Activated T-helper 2 cell treated with anti-CD3 and anti-CD28 coated beads, Interferon-gamma antibody, Interleukin-2, Interleukin-4, amounts not matched to agents 10 μg/mL and 5 μg/mL and 100 μg/mL, durations not matched to agents 14 hours and 24 hours and 36 hours (primary cell): ENCODE measurements at regions not wholly inside any gene's neighbourhood (a gene's known extent, or its start where the extent isn't known, plus 50 kb on each side); places are given as distances from the start of the nearest gene placed in this dataset.

Source experiments
- DNase-seq: peaks from one replicate; pipeline ENCODE4 v3.0.0; 2021; ENCODE audit warnings: low spot score
- H3K27ac Mint-ChIP-seq: one replicate; pipeline ENCODE4 v1.8.0; 2021; ENCODE audit warnings: mixed read lengths
- H3K27me3 Mint-ChIP-seq: one replicate; pipeline ENCODE4 v1.8.0; 2021; ENCODE audit warnings: low read depth, mixed read lengths
- H3K36me3 Mint-ChIP-seq: one replicate; pipeline ENCODE4 v1.8.0; 2021; ENCODE audit warnings: low read depth, mixed read lengths
- H3K4me1 Mint-ChIP-seq: one replicate; pipeline ENCODE4 v1.8.0; 2021; ENCODE audit warnings: low read depth, mixed read lengths
- H3K4me3 Mint-ChIP-seq: one replicate; pipeline ENCODE4 v1.8.0; 2021; ENCODE audit warnings: low read depth, mild to moderate bottlenecking, moderate library complexity, mixed read lengths
- H3K9me3 Mint-ChIP-seq: one replicate; pipeline ENCODE4 v1.8.0; 2021; ENCODE audit warnings: mixed read lengths
- intact Hi-C: fragments of 100-400 bp; cut with micrococcal nuclease; formaldehyde crosslinking; loops from one replicate; pipeline ENCODE4 v1.15.1; 2023

DNA sequence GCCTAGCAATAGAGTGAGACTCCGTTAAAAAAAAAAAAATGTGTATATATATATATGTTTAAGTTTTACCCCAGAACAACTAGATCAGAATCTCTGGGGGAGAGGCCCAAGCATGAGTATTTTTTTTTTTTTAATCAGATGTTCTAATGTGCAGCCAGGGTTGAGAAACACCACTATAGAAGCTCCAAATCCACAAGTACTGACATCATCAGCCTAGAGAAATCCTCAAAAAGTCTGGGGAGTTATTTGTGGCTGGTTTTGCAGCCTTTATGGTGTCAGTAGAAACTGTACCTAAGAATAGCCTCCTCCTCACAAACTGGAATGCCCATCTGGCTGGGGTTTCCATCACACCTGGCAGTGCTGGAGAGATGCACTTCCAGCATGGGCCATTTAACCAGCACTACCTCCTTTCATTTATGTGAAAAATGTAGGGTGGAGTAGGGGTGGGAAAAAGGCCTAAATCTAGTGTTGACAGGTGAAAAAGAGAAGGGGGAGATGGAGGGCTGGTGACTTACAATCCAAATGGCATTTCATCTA, 93.5 kb downstream of the CBLL2 start:
- no peak overlapping the region for H3K27ac Mint-ChIP-seq
- intact Hi-C loops, result no loop called here

DNA sequence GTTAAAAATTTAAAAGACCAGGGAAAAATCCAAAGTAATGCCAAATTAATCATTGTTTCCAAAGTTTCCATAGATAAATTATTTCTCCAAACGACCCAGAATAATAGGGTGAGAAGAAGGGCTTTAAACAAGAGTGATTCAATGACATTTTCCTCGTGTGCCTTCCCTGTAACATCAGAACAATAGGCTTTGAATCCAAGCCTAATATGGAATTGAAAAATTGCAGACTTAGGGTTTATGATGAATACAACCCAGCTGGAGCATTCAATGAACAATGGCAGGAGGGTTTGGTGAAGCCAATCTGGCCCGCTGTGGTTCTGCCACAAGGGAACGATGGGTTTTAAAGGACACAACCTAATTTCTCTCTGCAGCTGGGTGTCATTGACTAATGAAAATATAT, 94.2 kb downstream of the CBLL2 start:
- H3K9me3 Mint-ChIP-seq, result no peaks in the 10 kb centered on the region
- no peaks in the 10 kb centered on the region for H3K36me3 Mint-ChIP-seq
- no peak overlapping the region for H3K4me3 Mint-ChIP-seq
- no peak overlapping the region for H3K27ac Mint-ChIP-seq
- H3K27me3 Mint-ChIP-seq, result no peaks in the 10 kb centered on the region
- DNase-seq, result no peak
- intact Hi-C loops, result no loop called here
- no peaks in the 10 kb centered on the region for H3K4me1 Mint-ChIP-seq

More for the DNA sequence above, 93.5 kb downstream of the CBLL2 start:
- Mint-ChIP-seq H3K27me3 (no peaks in the 10 kb centered on the region), H3K9me3 (no peaks in the 10 kb centered on the region), H3K4me3 (no peak overlapping the region), H3K4me1 (no peaks in the 10 kb centered on the region), H3K36me3 (no peaks in the 10 kb centered on the region)
- DNase-seq, result no peak

DNA sequence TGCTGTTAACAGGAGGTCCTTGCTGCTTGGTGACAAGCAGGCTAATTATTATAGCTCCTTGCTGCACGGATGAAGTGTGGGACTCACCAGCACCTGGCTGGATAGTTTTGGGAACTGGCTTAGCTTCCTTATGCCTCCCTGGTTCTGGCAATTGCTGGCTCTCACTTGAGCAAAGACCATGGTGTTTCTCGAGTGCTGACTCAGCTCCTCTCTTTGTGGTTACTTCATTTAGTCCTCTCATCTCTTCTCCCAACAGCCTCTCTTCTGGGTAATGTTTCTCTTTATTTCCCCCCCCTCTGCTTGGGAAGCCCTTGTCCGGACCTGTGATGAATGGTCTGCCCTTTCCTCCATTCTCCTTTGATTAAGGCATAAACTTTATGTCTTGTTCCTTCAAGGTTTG, 100.4 kb downstream of the CBLL2 start:
- no peaks in the 10 kb centered on the region for H3K36me3 Mint-ChIP-seq
- H3K9me3 Mint-ChIP-seq, result no peaks in the 10 kb centered on the region
- no peak overlapping the region for H3K27ac Mint-ChIP-seq
- H3K27me3 Mint-ChIP-seq, result no peaks in the 10 kb centered on the region
- H3K4me3 Mint-ChIP-seq, result no peak overlapping the region
- H3K4me1 Mint-ChIP-seq, result no peaks in the 10 kb centered on the region
- no peak for DNase-seq
- intact Hi-C loops, result no loop called here

DNA sequence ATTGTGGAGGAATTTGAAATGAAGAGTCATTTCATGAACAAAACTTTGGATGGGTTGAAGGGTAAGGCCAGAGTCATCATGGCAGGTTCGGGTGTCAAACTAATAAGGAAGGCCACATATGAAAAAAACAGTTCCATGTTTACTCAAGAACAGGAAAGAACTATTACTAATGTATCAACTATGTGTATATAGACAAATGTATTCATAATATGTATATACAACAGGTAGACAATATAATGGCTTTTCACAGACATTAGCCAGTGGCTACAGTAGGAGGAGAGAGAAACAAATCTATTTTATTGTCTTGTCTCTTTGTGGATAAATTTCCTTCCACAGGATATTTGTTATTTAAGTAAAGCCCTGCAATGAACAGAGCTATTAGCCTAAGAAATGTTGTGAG, 101.1 kb downstream of the CBLL2 start:
- Mint-ChIP-seq H3K9me3 (no peaks in the 10 kb centered on the region), H3K27ac (no peak overlapping the region), H3K36me3 (no peaks in the 10 kb centered on the region), H3K4me3 (no peak overlapping the region), H3K4me1 (no peaks in the 10 kb centered on the region), H3K27me3 (no peaks in the 10 kb centered on the region)
- intact Hi-C loops, result no loop called here
- no peak for DNase-seq

DNA sequence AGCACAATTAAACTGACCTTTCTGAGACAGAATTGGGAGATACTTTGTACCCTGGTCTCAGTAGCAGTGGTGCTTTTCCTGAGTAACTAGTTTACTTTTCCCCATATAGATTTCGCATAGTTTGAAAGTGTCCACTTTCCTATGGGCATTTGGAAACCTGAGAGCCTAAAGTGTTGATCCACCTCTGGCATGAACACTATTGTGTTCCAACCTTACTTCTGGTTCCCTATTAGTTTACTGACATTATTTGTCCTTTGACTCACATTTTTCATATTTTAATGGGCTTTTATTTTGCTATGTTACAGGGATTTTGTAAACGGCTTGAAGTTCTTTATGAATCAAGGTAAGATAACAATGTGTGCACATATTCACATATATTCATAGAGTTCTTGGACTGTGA, 103.7 kb downstream of the CBLL2 start:
- intact Hi-C loops, result no loop called here
- H3K4me1 Mint-ChIP-seq, result no peaks in the 10 kb centered on the region
- no peak overlapping the region for H3K4me3 Mint-ChIP-seq
- no peaks in the 10 kb centered on the region for H3K9me3 Mint-ChIP-seq
- no peak for DNase-seq
- no peaks in the 10 kb centered on the region for H3K27me3 Mint-ChIP-seq
- H3K27ac Mint-ChIP-seq, result no peak overlapping the region
- H3K36me3 Mint-ChIP-seq, result no peaks in the 10 kb centered on the region

GRCh38 chrX:22378296-22378695, 105.6 kb downstream of the CBLL2 start:
- no peak for DNase-seq
- intact Hi-C loops, result no loop called here
- Mint-ChIP-seq H3K36me3 (no peaks in the 10 kb centered on the region), H3K27me3 (no peaks in the 10 kb centered on the region), H3K27ac (no peak overlapping the region), H3K4me3 (no peak overlapping the region), H3K9me3 (no peaks in the 10 kb centered on the region), H3K4me1 (no peaks in the 10 kb centered on the region)

DNA sequence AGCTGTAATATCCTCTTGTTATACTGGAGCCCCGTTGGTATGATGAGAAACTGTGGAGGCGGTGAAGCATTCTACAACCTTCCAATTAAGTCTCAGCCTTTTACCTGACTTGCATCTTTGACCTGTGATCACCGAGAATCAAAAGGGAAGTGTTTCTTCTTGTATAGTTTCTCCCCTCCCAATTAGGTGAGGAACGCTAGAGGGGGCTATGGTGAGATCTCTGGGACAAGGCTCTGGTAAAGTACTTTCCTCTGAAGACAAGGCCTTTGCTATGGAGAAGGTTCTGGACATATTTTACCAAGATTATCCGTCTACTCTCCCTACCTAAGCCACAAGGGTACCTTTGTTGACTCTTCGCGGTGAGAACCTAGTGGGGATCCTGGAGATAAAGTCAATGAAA, 111.3 kb downstream of the CBLL2 start:
- Mint-ChIP-seq H3K27me3 (no peaks in the 10 kb centered on the region), H3K9me3 (no peaks in the 10 kb centered on the region), H3K36me3 (no peaks in the 10 kb centered on the region), H3K4me1 (no peaks in the 10 kb centered on the region), H3K4me3 (no peak overlapping the region), H3K27ac (no peak overlapping the region)
- intact Hi-C loops, result no loop called here
- DNase-seq, result no peak

DNA sequence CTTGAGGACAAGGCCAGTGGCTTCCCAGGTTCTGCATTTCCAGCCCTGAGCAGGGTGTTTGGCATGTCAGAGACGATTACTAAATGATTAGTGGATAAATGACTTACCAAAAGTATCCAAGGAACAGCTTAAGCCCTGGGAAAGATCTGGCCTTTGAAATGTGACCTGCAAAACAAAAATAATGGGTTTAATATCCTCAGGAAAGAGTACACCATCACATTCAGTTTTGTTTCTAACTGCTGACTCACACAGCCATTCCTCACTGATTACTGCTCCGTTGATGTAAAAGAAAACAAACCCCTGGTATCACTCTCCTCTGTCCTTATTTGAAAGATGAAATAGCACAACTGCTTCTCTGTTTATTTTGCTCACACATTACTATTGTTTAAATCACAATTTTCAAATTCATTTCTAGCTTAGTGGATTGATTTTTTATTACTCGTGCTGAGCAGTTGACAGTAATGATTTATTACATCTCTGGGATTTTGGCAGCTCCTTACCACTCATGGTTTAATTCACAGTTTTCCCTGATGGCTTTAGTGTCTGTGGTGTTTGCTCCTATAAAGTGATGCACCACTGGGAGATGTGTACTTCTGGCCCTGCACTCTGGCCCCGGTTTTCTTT, 117.0 kb downstream of the CBLL2 start:
- Mint-ChIP-seq H3K9me3 (no peaks in the 10 kb centered on the region), H3K27me3 (no peaks in the 10 kb centered on the region), H3K4me1 (no peaks in the 10 kb centered on the region), H3K36me3 (no peaks in the 10 kb centered on the region), H3K4me3 (no peak overlapping the region), H3K27ac (no peak overlapping the region)
- DNase-seq, result no peak
- intact Hi-C loops, result no loop called here

GRCh38 chrX:22392133-22392948, 119.6 kb downstream of the CBLL2 start:
- DNase-seq, result no peak
- Mint-ChIP-seq H3K27me3 (no peaks in the 10 kb centered on the region), H3K36me3 (no peaks in the 10 kb centered on the region), H3K4me1 (no peaks in the 10 kb centered on the region), H3K4me3 (no peak overlapping the region), H3K27ac (no peak overlapping the region), H3K9me3 (no peaks in the 10 kb centered on the region)
- intact Hi-C loops, result no loop called here

DNA sequence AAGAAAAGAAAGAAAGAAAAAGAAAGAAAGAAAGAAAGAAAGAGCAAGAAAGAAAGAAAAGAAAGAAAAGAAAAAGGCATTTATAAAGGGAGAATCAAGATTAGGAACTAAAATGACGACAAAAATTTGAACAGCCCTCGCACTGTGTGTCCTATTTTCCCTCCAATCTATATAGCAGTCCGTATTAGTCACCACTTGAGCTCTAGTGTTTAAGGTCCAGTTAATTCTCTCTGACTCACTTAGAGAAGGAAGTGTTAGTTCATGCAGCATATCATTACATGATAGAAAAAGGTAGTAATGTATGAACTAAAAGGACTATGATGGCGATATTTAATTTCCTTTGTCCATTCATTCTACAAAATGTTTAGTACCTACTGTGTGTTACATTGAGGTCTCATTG, 122.7 kb downstream of the CBLL2 start:
- Mint-ChIP-seq H3K4me1 (no peaks in the 10 kb centered on the region), H3K9me3 (no peaks in the 10 kb centered on the region), H3K36me3 (no peaks in the 10 kb centered on the region), H3K27me3 (no peaks in the 10 kb centered on the region), H3K4me3 (no peak overlapping the region), H3K27ac (no peak overlapping the region)
- DNase-seq, result no peak
- intact Hi-C loops, result no loop called here

DNA sequence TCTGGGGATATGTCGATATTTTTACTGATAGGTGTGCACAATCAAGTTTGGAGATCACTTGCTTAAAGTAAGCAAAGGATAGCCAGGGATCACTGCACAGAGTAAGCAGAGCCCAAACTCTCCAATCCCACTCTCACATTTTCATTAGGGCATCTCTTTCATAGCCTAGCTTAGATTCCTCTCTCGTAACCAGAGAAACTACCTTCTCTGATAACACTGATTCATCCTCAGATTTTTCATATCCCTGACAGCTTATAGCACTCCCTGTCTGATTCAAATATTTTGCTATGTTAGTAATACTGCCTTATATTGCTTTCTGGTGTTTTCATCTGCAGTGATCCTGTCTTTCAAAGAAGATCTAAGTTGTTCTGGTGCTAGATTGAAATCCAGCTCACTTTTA, 123.7 kb downstream of the CBLL2 start:
- intact Hi-C loops, result no loop called here
- Mint-ChIP-seq H3K4me3 (no peak overlapping the region), H3K4me1 (no peaks in the 10 kb centered on the region), H3K27ac (no peak overlapping the region), H3K27me3 (no peaks in the 10 kb centered on the region), H3K9me3 (no peaks in the 10 kb centered on the region), H3K36me3 (no peaks in the 10 kb centered on the region)
- no peak for DNase-seq

DNA sequence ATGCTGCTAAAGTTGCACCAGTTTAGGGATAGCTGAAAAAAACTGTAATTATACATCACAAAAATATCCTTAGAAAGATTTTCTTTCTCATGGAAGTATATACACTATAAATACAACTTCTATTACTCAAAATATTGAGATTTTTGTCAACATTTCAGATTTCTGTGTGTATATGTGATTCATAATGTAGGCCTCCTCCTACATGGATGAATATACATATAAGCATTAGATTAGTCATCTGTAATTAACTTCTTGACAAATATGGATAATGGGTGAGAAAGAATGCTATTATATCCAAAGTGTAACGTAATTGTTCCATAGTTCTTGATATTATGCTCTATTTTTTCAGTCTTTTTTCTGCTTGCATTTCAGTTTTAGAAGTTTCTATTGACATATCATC, 124.9 kb downstream of the CBLL2 start:
- H3K36me3 Mint-ChIP-seq, result no peaks in the 10 kb centered on the region
- no peak overlapping the region for H3K4me3 Mint-ChIP-seq
- H3K27me3 Mint-ChIP-seq, result no peaks in the 10 kb centered on the region
- intact Hi-C loops, result no loop called here
- no peak overlapping the region for H3K27ac Mint-ChIP-seq
- DNase-seq, result no peak
- H3K4me1 Mint-ChIP-seq, result no peaks in the 10 kb centered on the region
- peaks cover 1% of the 10 kb centered on the region for H3K9me3 Mint-ChIP-seq

DNA sequence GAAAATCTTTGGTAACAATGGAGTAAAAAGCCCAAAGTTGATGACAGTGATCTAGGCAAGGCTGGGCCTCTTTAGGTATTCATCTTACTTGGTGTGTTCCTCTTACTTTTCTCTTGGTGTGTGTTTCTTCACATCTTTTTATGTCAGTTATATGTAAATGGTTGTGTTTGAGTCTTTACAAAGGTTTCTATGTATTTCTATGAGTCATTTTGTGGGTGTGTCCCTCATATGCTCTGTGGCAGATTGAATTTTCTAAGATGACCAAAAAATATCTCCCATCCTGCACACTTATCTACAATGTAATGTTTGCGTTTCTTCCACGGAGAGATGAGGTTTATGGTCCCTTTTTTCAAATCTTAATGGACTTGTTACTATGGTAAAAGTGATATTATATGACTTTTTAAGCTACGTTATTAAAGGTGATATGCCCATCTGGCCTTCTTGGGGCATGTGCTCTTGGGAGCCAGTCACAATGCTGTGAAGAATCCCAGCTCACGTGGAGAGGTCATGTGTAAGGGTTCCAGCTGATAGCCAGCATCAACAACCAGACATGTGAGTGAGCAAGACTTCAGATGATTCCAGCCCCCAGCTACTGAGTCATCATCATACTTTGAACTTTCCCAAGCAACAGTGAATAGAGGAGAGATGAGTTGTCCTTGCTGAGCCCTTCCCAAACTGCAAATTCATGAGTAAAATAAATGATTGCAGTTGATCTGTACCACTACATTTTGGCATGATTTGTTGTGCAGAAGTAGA, 126.9 kb downstream of the CBLL2 start:
- no peaks in the 10 kb centered on the region for H3K27me3 Mint-ChIP-seq
- H3K9me3 Mint-ChIP-seq, result peaks cover 4% of the 10 kb centered on the region
- H3K4me1 Mint-ChIP-seq, result no peaks in the 10 kb centered on the region
- H3K27ac Mint-ChIP-seq, result no peak overlapping the region
- intact Hi-C loops, result no loop called here
- no peaks in the 10 kb centered on the region for H3K36me3 Mint-ChIP-seq
- no peak for DNase-seq
- no peak overlapping the region for H3K4me3 Mint-ChIP-seq
